Coronary artery (tissue), 2 donors: ENCODE measurements at regions not wholly inside any gene's neighbourhood (a gene's known extent, or its start where the extent isn't known, plus 50 kb on each side); places are given as distances from the start of the nearest gene placed in this dataset.
"Not testable (repeated sequence)": the region's sequence is repeated elsewhere in the genome, so short reads cannot be mapped to it uniquely, and the experiment has no call there.

Source experiments
- DNase-seq: peaks from one replicate; pipeline ENCODE4 v3.0.0-alpha.2; 2017; ENCODE audit warnings: low spot score
- H3K27ac ChIP-seq, 2 donors: fragments of 200-600 bp; sonication (generic); one replicate each; pipeline ENCODE4 v1.5.1; 2016 to 2019
- H3K4me3 ChIP-seq: fragments of 200-600 bp; sonication (generic); 2 replicates; pipeline ENCODE4 v1.5.1; 2016; ENCODE audit warnings: mild to moderate bottlenecking, moderate library complexity
- CTCF ChIP-seq: fragments of 200-600 bp; sonication (generic); IDR thresholded peaks from one replicate; pipeline ENCODE4 v1.5.1; 2019; ENCODE audit warnings: antibody characterized with exemption

- no peak for DNase-seq
- Histone ChIP-seq H3K4me3 (no peak overlapping the region), H3K27ac (no peak overlapping the region)
- TF ChIP-seq CTCF, result no peak
Measured at GRCh38 chr1:157384258-157384657, 168.1 kb downstream of the FCRL5 start.

DNA sequence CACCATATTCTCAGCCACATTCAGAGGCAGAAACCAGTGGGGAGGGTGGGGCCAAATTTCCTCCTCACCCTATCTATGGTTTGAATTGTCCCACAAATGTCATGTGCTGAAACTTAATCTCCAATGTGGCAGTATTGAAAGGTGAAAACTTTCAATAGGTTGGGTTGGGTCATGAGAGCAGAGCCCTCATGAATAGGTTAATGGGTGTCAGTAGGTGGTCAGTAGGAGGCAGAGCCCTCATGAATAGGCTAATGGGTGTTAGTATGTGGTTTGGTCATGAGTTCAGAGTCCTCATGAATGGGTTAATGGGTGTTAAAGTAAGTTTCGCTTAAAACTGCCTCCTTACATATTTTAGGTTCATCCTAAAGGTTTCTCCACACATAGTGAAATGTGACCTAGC, 170.0 kb downstream of the FCRL5 start:
- no peak for DNase-seq
- H3K27ac ChIP-seq, result no peak overlapping the region
- no peak for TF ChIP-seq CTCF
- no peak overlapping the region for H3K4me3 ChIP-seq

DNA sequence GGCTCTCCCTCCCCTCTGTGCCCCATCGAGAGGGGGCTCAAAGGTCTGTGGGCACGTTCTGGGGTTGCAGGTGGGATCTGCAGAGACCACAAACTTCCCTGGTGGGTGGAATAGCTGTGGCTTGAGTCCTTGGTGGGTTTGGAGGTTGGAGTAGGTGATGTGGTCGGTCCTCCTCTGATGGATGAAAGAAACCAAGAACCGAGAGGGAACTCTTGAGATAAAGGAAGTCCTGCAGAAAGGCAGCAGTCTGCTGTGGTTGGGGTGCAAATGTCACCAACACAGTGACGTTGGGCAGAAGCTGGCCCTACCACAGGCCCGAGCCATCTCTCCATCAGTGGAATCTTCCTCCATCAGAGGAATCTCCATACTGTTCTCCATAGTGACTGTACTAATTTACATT, 171.8 kb downstream of the FCRL5 start:
- TF ChIP-seq CTCF, result no peak
- H3K27ac ChIP-seq, result no peak overlapping the region
- no peak for DNase-seq

DNA sequence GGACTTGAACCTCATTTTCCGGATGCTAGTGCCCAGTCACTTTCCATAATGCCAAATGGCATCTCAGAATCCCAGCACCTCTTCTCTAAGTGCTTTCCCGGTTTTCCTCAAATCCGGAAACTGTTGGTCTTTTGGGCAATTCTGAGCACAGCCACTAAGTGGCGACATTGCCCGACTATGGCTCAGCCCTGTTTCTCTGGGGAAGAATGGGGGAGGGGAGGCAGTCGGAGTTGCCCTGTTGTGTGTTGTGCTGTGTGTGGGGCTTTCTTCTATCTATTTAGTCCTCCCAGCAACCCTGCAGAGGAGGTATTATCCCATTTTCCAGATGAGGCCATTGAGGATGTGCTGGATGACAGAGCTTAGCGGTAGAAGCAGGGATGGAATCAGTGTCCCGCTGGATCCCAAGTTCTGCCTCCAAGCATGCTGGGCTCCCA, 175.0 kb downstream of the FCRL5 start:
- not testable (repeated sequence) for H3K27ac ChIP-seq, H3K4me3 ChIP-seq, DNase-seq

More for the DNA sequence above, 171.8 kb downstream of the FCRL5 start:
- H3K4me3 ChIP-seq, result no peak overlapping the region

- TF ChIP-seq CTCF, result no peak
- no peak overlapping the region for H3K27ac ChIP-seq
- H3K4me3 ChIP-seq, result no peak overlapping the region
- DNase-seq, result no peak
Measured at GRCh38 chr1:157376681-157377080, 175.6 kb downstream of the FCRL5 start.

GRCh38 chr1:157372311-157372710, 180.0 kb downstream of the FCRL5 start:
- not testable (repeated sequence) for DNase-seq, H3K27ac ChIP-seq, H3K4me3 ChIP-seq

DNA sequence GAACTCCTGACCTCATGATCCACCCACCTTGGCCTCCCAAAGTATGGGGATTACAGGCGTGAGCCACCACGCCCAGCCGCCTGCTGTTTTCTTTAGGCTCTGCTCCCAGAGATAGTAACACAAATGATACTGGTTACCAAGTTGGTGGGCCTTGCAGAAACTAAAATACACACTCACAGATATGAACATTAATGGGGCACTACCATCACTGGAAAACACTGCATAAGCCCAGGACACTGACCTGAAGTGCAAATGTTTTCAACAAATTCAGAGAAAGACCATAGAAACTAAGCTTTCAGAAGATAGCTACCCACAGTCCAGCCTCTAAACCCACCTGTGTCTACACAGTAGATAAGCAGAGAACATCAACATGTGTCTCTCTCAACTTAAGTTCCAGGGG, 180.5 kb downstream of the FCRL5 start:
- Histone ChIP-seq H3K27ac (no peak overlapping the region), H3K4me3 (no peak overlapping the region)
- no peak for TF ChIP-seq CTCF
- DNase-seq, result no peak

GRCh38 chr1:157371221-157371620, 181.1 kb downstream of the FCRL5 start:
- Histone ChIP-seq H3K4me3 (no peak overlapping the region), H3K27ac (no peak overlapping the region)
- no peak for DNase-seq
- no peak for TF ChIP-seq CTCF
